Inferior parietal cortex (tissue), 1 donor: ENCODE measurements at regions not wholly inside any gene's neighbourhood (a gene's known extent, or its start where the extent isn't known, plus 50 kb on each side); places are given as distances from the start of the nearest gene placed in this dataset.
"Not testable (repeated sequence)": the region's sequence is repeated elsewhere in the genome, so short reads cannot be mapped to it uniquely, and the experiment has no call there.

Source experiments
- DNase-seq: peaks from one replicate; pipeline ENCODE4 v3.0.0-alpha.2; 2016; ENCODE audit errors: extremely low spot score

DNA sequence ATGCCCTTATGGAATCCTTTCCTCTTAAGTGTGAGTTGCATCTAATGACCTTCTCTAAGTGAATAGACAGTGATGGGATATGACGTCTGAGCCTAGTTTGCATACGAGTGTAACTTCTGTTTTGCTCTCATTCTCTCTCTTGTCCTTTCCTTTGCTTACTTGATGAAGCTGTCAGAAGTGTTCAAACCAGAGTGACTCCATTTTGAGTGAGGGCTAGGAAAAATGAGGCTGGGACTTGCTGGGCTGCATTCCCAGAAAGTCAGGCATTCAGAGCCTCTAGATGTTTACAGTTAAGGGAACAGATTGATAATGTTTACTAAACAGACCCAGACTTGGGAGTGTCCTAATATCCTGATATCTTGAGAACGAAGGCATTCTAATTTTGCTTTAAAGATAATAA, 311.2 kb upstream of the SOX4 start:
- not testable (repeated sequence) for DNase-seq

- DNase-seq = no peak
These were observed 309.4 kb upstream of the SOX4 start for GRCh38 chr6:21284166-21284565.

DNA sequence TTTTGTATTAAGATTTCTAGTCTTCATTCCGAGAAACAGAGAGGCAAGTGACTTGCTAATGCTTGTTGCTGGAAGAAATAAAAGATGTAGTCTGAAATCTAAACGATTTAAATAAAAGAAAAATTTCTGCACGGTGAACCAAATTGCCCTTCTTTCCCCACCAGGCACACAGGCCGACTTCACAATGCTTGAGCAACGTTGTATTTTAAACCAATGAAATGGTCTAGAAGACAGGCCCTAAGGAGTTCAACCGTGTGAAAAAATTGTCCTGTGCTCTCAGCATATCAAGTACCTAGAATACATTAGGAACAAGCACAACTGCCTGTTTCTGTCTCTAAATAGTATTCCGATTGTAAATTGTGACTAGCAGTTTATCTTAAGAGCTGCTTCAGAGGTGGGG, 308.8 kb upstream of the SOX4 start:
- DNase-seq = no peak

DNA sequence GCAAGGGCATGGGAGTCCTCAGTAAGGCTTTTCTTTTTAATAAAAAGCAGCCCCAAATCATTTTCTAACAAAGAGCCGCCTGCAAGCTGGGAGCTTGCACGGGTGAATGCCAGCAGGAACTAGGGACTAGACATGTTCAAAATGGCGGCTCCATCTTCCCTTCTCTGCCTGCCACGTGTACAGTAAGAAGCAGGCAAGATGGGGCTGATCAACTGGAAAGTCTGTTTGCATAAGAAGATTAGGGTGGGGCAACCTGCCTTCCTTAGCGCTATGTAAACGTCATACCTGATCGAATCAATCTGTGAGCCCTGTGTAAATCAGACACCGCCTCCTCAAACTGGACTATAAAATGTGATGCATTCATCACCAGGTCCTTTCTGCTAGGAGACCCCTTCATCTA, 299.4 kb upstream of the SOX4 start:
- DNase-seq = no peak

DNA sequence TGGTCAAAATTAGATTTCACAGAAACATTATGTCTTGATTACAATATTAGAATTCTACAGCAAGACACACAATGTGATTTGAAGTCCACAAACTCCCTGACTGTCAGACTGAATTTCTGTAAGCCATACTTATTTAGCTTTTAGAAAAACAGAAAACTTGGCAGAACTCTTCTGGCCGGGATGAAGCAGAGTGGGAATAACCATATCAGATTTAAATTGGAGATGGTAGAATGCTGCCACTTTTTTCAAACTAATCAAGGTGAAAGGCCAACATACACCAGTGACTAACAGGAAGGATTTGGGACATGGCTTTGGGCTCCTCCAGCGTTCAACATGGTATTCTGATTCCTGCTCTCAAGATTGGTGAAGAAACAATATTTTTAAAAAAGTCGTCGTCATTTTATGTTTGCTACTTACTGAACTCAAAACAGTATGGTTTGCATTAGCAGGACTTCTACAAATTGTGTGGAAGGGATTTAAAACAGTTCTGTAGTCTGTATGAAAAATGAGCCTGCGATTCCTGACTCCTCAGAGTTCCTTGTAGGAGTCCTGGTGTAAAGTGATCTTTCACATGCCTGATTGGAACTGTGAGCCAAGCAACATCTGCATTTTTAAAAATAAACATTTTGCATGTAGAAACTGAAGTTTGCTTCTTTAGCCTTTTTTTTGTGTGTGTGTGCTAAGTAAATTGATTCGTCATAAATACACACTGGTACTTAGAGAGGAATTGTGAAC, 297.9 kb upstream of the SOX4 start:
- DNase-seq = no peak

DNA sequence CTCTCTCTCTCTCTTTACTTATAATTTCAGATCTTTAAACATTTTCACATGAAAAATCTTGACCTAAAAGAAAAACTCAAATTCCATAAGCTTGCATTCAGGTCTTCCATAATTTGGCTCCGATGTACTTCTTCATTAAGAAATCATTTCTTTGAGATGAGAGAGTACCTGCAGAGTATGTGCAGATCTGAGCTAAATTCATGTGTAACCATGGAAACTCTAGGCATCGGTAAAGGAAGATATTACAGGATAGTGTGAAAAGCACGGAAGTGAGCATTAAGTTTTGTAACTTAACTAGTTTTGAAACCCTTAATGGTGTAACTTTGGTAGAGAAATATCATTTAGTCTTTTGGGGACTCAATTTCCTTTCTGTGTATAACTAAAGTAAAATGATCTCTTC, 295.9 kb upstream of the SOX4 start:
- DNase-seq = no peak

DNA sequence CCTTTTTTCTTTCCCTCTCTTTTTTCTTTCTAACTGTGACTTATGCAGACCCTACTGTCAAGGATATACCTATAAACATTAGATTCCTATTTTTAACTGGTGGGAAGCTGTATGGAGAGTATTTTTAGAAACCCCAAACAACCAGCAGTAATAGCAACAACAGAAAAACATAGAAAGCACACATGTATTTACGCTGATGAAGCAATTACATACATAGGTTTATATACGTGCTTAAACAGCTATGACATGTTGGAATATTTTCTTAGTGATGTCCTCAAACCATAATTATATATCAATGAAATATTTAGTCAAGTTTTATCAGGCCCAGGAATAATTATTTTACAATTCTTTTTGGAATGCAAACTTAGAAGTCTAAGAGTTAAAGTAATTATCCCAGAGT, 294.3 kb upstream of the SOX4 start:
- no peak for DNase-seq

GRCh38 chr6:21300439-21300838, 293.1 kb upstream of the SOX4 start:
- DNase-seq = no peak

DNA sequence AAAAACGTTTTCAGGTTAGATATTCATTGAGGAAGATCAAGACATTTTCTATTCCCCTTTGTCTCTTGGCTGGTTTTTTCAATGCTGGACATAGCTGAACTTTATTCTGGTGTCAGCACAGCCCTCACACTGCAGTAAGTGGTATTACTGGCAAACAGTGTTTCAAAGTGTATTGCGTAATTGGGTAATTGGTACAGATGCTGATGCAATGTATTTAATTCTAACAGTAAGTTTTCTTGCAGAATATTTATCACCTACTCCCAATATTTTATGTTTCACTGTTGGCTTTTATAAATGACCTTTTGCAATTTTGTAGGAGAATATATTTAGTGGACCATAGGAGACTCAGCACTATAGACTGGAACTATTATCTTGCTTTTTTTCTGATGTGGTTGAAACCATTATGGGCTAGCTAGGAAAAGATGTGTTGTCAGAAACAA, 287.6 kb upstream of the SOX4 start:
- DNase-seq = no peak

DNA sequence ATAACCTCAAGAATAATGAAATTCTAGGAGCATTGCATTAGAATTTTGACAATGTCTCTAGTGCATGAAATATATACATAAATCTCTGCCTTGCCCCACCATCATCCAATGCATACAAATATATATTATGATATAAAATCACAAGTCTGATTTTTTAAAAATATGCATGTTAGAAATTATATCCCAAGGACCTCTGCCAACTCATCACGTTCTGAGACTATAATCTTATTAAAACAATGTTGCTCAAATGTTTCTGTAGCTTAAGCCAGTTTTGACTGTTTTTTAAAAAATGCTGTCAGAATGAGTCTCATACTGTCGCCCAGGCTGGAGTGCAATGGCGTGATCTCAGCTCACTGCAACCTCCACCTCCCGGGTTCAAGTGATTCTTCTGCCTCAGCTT, 287.0 kb upstream of the SOX4 start:
- DNase-seq = no peak

- DNase-seq = no peak
These were observed 283.7 kb upstream of the SOX4 start for GRCh38 chr6:21309807-21310221.

- DNase-seq = no peak
These were observed 282.9 kb upstream of the SOX4 start for GRCh38 chr6:21310568-21311140.

GRCh38 chr6:21312118-21312517, 281.4 kb upstream of the SOX4 start:
- no peak for DNase-seq

- no peak for DNase-seq
These were observed 275.9 kb upstream of the SOX4 start for GRCh38 chr6:21317642-21318041.

GRCh38 chr6:21321076-21321475, 272.5 kb upstream of the SOX4 start:
- DNase-seq = no peak

DNA sequence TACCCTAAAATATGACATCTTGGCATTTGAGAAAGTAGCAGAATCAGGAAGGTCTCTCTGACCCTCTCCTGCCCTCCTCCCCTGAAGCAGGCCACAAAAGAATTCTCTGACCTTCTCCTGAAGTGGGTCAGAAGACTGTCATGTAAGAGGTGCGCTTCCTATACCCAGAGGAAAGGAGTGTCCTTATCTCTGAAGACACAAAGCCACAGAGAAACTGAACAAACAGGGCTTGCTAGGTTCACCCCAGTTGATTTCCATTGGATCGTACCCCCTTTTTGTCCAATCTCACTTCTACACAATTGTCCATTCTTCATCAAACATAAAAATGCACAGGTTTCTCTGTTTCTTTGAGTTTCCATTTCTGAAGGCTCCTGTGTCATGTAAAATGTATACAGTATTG, 272.0 kb upstream of the SOX4 start:
- DNase-seq = no peak

GRCh38 chr6:21323577-21323976, 270.0 kb upstream of the SOX4 start:
- DNase-seq = no peak

- DNase-seq = no peak
These were observed 268.2 kb upstream of the SOX4 start for GRCh38 chr6:21325201-21325856.

DNA sequence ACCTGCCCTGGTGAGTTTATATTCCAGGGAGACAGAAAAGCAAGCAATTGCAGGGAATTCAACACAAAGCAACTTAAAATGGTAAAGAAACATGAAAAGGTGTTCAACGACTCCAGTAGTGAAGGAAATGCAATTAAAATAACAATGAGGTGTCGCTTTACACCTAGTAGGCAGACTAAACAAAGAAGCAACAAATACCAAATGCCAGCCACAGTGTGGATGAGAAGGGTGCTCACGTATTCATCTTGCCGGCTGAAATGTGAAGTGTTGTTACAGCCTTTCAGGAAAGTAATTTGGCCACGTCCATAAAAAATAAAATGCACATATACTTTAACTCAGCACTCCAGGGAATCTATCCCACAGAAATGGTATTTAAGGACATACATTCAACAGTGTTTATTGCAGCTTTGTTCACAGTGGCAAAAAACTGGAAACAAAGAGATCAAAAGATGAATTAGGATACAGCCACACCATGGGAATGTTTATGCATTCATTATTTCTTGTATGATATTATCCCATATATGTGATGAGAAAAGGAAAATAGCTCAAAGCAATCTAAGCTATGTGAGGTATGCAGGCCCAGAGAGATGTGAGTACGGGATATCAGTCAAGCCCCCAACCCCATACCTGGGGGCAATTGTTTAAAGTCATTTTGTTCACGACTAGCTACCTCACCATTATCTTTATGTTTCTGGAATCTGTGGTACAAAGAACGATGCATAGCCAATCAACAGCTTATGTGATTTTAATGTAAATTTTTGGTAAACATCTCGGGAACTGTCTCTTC, 266.0 kb upstream of the SOX4 start:
- DNase-seq = no peak

GRCh38 chr6:21331235-21331634, 262.3 kb upstream of the SOX4 start:
- no peak for DNase-seq

DNA sequence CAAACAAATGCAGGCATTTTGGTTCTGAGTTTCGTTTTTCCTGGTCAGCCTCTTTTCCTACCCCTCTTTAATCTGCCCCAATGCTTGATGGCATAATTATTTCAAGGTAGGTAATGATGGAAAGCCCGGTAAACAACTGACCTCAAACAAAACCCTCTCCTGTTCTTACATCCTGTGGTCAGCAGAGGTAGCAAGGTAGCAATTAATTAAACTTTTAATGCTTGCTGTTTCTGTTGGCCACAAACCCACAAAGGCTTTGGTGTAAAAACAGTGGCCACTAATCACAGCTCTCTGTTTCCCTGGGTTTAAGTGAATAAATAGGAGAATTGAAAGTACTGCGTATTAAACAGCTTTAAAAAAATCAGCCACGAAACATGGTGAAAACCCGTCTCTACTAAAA, 261.5 kb upstream of the SOX4 start:
- no peak for DNase-seq

GRCh38 chr6:21332660-21333059, 260.9 kb upstream of the SOX4 start:
- DNase-seq = no peak
